CD4-positive, alpha-beta memory T cell (primary cell): ENCODE measurements at regions not wholly inside any gene's neighbourhood (a gene's known extent, or its start where the extent isn't known, plus 50 kb on each side); places are given as distances from the start of the nearest gene placed in this dataset.

ENCODE experiments used
- CTCF ChIA-PET: fragments of 350-600 bp; sonication (Branson Sonifier 250); formaldehyde crosslinking; loops from one replicate; lab custom pipeline; 2021; ENCODE audit warnings: inconsistent platforms; ENCODE audit not compliant: partially characterized antibody; lab: Charles Lee
- POLR2A ChIA-PET: fragments of 350-600 bp; sonication (Branson Sonifier 250); formaldehyde crosslinking; loops from one replicate; lab custom pipeline; 2021; ENCODE audit not compliant: partially characterized antibody; lab: Charles Lee
- DNase-seq, 5 donors: peaks; one replicate each; pipeline versions ENCODE4 v3.0.0 to v3.0.0-alpha.2; 2020 to 2022; ENCODE audit warnings: mixed read lengths in 1 of 5
- H3K27ac ChIP-seq: one replicate; pipeline ENCODE4 v1.7.0; 2013; ENCODE audit warnings: low read depth, low read length
- H3K27me3 ChIP-seq: 2 replicates; pipeline ENCODE4 v1.7.0; 2013; ENCODE audit warnings: mild to moderate bottlenecking, low read length, moderate library complexity; ENCODE audit not compliant: insufficient read depth
- H3K36me3 ChIP-seq: 2 replicates; pipeline ENCODE4 v1.7.0; 2013; ENCODE audit warnings: mild to moderate bottlenecking, low read length, moderate library complexity; ENCODE audit not compliant: insufficient read depth
- H3K4me1 ChIP-seq: 2 replicates; pipeline ENCODE4 v1.7.0; 2013; ENCODE audit warnings: mild to moderate bottlenecking, low read length, moderate library complexity; ENCODE audit not compliant: insufficient read depth
- H3K4me3 ChIP-seq, 2 donors: one replicate each; pipeline ENCODE4 v1.7.0; 2013; ENCODE audit warnings: low read length in 2 of 2, mild to moderate bottlenecking in 1 of 2
- H3K9me3 ChIP-seq, 2 donors: one replicate each; pipeline ENCODE4 v1.7.0; 2013; ENCODE audit warnings: low read length in 2 of 2, control low read depth in 1 of 2; ENCODE audit not compliant: control insufficient read depth in 1 of 2
- H3K27ac Mint-ChIP-seq, 7 donors: one replicate each; pipeline ENCODE4 v1.8.0; 2020 to 2021; ENCODE audit warnings: mixed read lengths in 7 of 7, mild to moderate bottlenecking in 6 of 7, inconsistent platforms in 3 of 7, moderate library complexity in 3 of 7
- H3K27me3 Mint-ChIP-seq, 2 donors: one replicate each; pipeline ENCODE4 v1.8.0; 2020 to 2021; ENCODE audit warnings: mixed read lengths in 2 of 2
- H3K36me3 Mint-ChIP-seq, 2 donors: one replicate each; pipeline ENCODE4 v1.8.0; 2020 to 2021; ENCODE audit warnings: mixed read lengths in 2 of 2, inconsistent platforms in 1 of 2, mild to moderate bottlenecking in 1 of 2
- H3K4me1 Mint-ChIP-seq, 4 donors: one replicate each; pipeline ENCODE4 v1.8.0; 2020 to 2021; ENCODE audit warnings: mixed read lengths in 4 of 4, mild to moderate bottlenecking in 1 of 4
- H3K4me3 Mint-ChIP-seq, 8 donors: one replicate each; pipeline ENCODE4 v1.8.0; 2020 to 2021; ENCODE audit warnings: mixed read lengths in 8 of 8, mild to moderate bottlenecking in 7 of 8, moderate library complexity in 6 of 8, inconsistent platforms in 3 of 8
- H3K9me3 Mint-ChIP-seq, 8 donors: one replicate each; pipeline ENCODE4 v1.8.0; 2020 to 2021; ENCODE audit warnings: mixed read lengths in 8 of 8, mild to moderate bottlenecking in 5 of 8, inconsistent platforms in 3 of 8, moderate library complexity in 1 of 8
- intact Hi-C: fragments of 100-400 bp; cut with micrococcal nuclease; formaldehyde crosslinking; loops from one replicate; pipeline ENCODE4 v1.15.1; 2023

GRCh38 chr10:44284198-44285084, 100.5 kb downstream of the CXCL12 start:
- no peak overlapping the region for H3K4me3 ChIP-seq
- Mint-ChIP-seq H3K27ac (no peak overlapping the region), H3K9me3 (no peaks in the 10 kb centered on the region), H3K36me3 (no peaks in the 10 kb centered on the region), H3K4me3 (no peak overlapping the region), H3K27me3 (peaks cover 10 to 11% of the 10 kb centered on the region in 2 donors), H3K4me1 (no peaks in the 10 kb centered on the region)
- H3K36me3 ChIP-seq, result no peaks in the 10 kb centered on the region
- ChIA-PET CTCF (no interaction called here), POLR2A (no interaction called here)
- no peaks in the 10 kb centered on the region for H3K9me3 ChIP-seq
- no peaks in the 10 kb centered on the region for H3K4me1 ChIP-seq
- intact Hi-C loops, result no loop called here
- H3K27me3 ChIP-seq, result no peaks in the 10 kb centered on the region
- DNase-seq, result no peak
- no peak overlapping the region for H3K27ac ChIP-seq

GRCh38 chr10:44282626-44283300, 102.1 kb downstream of the CXCL12 start:
- Histone ChIP-seq H3K27ac (no peak overlapping the region), H3K4me3 (no peak overlapping the region), H3K27me3 (no peaks in the 10 kb centered on the region), H3K9me3 (no peaks in the 10 kb centered on the region), H3K4me1 (no peaks in the 10 kb centered on the region), H3K36me3 (no peaks in the 10 kb centered on the region)
- ChIA-PET POLR2A (no interaction called here), CTCF (no interaction called here)
- intact Hi-C loops, result no loop called here
- H3K4me3 Mint-ChIP-seq, result no peak overlapping the region
- H3K27ac Mint-ChIP-seq, result no peak overlapping the region
- DNase-seq, result no peak
- peaks cover 8% of the 10 kb centered on the region in 2 donors for H3K27me3 Mint-ChIP-seq
- H3K4me1 Mint-ChIP-seq, result no peaks in the 10 kb centered on the region
- no peaks in the 10 kb centered on the region for H3K36me3 Mint-ChIP-seq
- peaks cover 0 to 2% (median 0%) of the 10 kb centered on the region in 8 donors for H3K9me3 Mint-ChIP-seq

DNA sequence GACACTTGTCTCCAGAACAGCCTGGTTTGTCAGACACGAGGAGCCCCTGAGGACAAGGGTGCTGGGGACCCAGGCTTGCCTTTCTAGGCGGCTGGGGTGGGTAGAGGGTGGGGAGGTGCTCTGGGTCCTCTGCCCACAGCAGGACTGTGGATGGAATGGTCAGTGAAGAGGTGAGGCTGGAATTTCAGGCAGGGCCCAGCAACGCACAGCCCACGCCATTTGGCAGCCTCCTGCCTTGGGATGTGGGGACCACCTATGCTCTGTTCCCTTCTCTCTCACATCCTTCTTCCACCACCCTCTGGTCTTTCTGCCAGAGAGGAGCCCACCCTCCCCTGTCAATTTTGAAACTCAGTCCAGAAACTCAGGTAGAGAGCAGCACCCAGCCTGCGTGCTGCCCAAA, 103.2 kb downstream of the CXCL12 start:
- Mint-ChIP-seq H3K9me3 (peaks cover 0 to 12% (median 2%) of the 10 kb centered on the region in 8 donors), H3K27me3 (peaks cover 6 to 8% of the 10 kb centered on the region in 2 donors), H3K36me3 (no peaks in the 10 kb centered on the region), H3K4me3 (no peak overlapping the region), H3K27ac (no peak overlapping the region), H3K4me1 (no peaks in the 10 kb centered on the region)
- Histone ChIP-seq H3K27me3 (no peaks in the 10 kb centered on the region), H3K27ac (no peak overlapping the region), H3K4me3 (no peak overlapping the region), H3K4me1 (no peaks in the 10 kb centered on the region), H3K36me3 (no peaks in the 10 kb centered on the region), H3K9me3 (no peaks in the 10 kb centered on the region)
- intact Hi-C loops, result no loop called here
- ChIA-PET POLR2A (no interaction called here), CTCF (no interaction called here)
- DNase-seq, result no peak

DNA sequence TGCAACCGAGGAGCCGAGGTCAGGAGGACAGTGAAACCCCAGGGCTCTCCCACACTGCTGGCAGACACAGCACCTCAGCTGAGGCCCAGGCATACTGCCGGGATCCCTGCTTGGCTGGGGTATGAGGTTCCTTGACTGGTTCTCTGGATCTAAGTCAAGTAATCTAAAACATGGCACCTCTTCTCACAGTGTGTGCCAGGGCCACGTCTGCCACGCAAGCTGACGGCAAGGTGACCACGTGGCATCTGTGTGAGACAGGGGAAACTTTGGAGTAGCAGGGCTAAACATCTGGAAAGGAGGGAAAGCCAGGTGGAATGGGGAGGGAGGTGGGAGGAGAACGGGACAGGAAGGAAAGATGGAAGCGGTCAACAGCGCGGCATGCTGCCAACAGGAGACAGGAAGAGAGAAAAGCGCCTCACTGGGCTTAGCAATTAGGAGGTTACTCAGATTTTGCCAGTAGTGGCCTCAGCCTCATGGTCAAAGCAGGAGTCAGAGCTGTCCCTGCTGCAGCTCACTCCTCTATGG, 103.7 kb downstream of the CXCL12 start:
- Histone ChIP-seq H3K9me3 (no peaks in the 10 kb centered on the region), H3K27me3 (no peaks in the 10 kb centered on the region), H3K4me3 (no peak overlapping the region), H3K4me1 (no peaks in the 10 kb centered on the region), H3K27ac (no peak overlapping the region), H3K36me3 (no peaks in the 10 kb centered on the region)
- ChIA-PET POLR2A (no interaction called here), CTCF (no interaction called here)
- Mint-ChIP-seq H3K36me3 (no peaks in the 10 kb centered on the region), H3K27me3 (peaks cover 6 to 8% of the 10 kb centered on the region in 2 donors), H3K9me3 (peaks cover 0 to 17% (median 5%) of the 10 kb centered on the region in 8 donors), H3K4me1 (no peaks in the 10 kb centered on the region), H3K4me3 (no peak overlapping the region), H3K27ac (no peak overlapping the region)
- intact Hi-C loops, result no loop called here
- no peak for DNase-seq

- Histone ChIP-seq H3K4me3 (no peak overlapping the region), H3K27me3 (no peaks in the 10 kb centered on the region), H3K36me3 (no peaks in the 10 kb centered on the region), H3K27ac (no peak overlapping the region), H3K9me3 (no peaks in the 10 kb centered on the region), H3K4me1 (no peaks in the 10 kb centered on the region)
- Mint-ChIP-seq H3K4me3 (no peak overlapping the region), H3K36me3 (no peaks in the 10 kb centered on the region), H3K27me3 (peaks cover 4 to 8% of the 10 kb centered on the region in 2 donors), H3K9me3 (peaks cover 0 to 17% (median 10%) of the 10 kb centered on the region in 8 donors), H3K27ac (no peak overlapping the region), H3K4me1 (no peaks in the 10 kb centered on the region)
- DNase-seq, result no peak
- intact Hi-C loops, result no loop called here
- POLR2A ChIA-PET, result no interaction called here
- CTCF ChIA-PET, result no interaction called here
These were observed 104.5 kb downstream of the CXCL12 start for GRCh38 chr10:44280226-44281014.

DNA sequence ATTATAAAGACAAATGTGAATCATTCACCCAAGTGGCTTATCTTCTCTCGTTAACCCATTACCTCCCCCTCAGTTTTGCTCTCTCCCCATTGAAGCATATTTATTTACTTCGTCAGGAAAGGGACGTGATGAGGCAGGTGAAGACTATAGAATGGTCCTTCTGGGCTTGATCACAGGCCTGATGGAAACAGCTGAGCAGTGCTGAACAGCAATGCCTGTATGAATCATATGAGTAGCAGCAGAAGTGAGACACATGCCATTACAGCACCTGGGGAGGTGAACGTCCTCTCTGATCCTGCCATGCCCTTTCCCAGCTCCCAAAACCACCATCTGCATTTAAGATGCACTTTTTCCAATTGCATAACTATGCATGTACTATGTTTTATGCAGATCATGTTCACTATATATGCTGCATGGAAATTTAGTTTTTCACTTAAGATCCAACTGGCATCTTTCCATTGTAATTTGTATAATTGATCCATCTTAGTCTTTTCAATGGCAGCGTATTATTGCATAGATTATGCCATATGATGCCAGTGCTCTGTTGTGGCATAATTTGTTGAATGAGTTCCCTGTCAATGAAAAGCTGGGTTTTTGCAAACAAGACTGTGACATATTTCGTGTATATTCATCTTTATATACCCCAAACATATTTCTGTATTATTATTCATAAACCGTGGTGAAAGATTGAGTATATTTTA, 105.3 kb downstream of the CXCL12 start:
- no peak for DNase-seq
- H3K36me3 Mint-ChIP-seq, result no peaks in the 10 kb centered on the region
- no peaks in the 10 kb centered on the region for H3K4me1 Mint-ChIP-seq
- H3K36me3 ChIP-seq, result no peaks in the 10 kb centered on the region
- peaks cover 2 to 17% (median 10%) of the 10 kb centered on the region in 8 donors for H3K9me3 Mint-ChIP-seq
- no peak overlapping the region for H3K4me3 ChIP-seq
- peaks cover 4% of the 10 kb centered on the region in 2 donors for H3K27me3 Mint-ChIP-seq
- H3K27ac Mint-ChIP-seq, result no peak overlapping the region
- H3K4me3 Mint-ChIP-seq, result no peak overlapping the region
- intact Hi-C loops, result no loop called here
- POLR2A ChIA-PET, result no interaction called here
- H3K4me1 ChIP-seq, result no peaks in the 10 kb centered on the region
- no peak overlapping the region for H3K27ac ChIP-seq
- no peaks in the 10 kb centered on the region for H3K9me3 ChIP-seq
- CTCF ChIA-PET, result no interaction called here
- no peaks in the 10 kb centered on the region for H3K27me3 ChIP-seq
